ENCODE measurements at regions not wholly inside any gene's neighbourhood (a gene's known extent, or its start where the extent isn't known, plus 50 kb on each side); places are given as distances from the start of the nearest gene placed in this dataset.
A peak's percentile ranks its signal among the peaks of the same experiment; 100 is the strongest.

GRCh38 chr6:132190815-132191175 lies 210.5 kb downstream of the MOXD1 start:
- no peak overlapping the region for H3K23ac ChIP-seq (ENCODE audit: low read depth, low read length)
- H3K9me3 ChIP-seq (ENCODE audit: control insufficient read depth, insufficient read depth, low read length): no peaks in the 10 kb centered on the region; the same call in 1 of the 2 replicates
- H3K27ac ChIP-seq (ENCODE audit: insufficient read depth, low read length): no peak overlapping the region
- H2BK20ac ChIP-seq (ENCODE audit: low read depth, low read length): no peak overlapping the region
- no peak for TF ChIP-seq NFE2L2 (IDR thresholded peaks at IDR 0.05; ENCODE audit: low read depth, low read length)
- TF ChIP-seq SMC3 (IDR thresholded peaks at IDR 0.05; ENCODE audit: low read depth, low read length): no peak
- TF ChIP-seq RCOR1 (IDR thresholded peaks at IDR 0.05; ENCODE audit: insufficient replicate concordance, low read length): no peak
- TF ChIP-seq MXI1 (IDR thresholded peaks at IDR 0.05; ENCODE audit: borderline replicate concordance, low read depth, low read length): no peak
- TF ChIP-seq FOS (IDR thresholded peaks at IDR 0.05; ENCODE audit: low read depth, low read length): no peak
- TF ChIP-seq RFX5 (IDR thresholded peaks at IDR 0.05; ENCODE audit: low read depth, low read length): no peak
- no peak for TF ChIP-seq CHD1 (IDR thresholded peaks at IDR 0.05; ENCODE audit: low read depth, low read length)
- no peaks in the 10 kb centered on the region for H3K36me3 ChIP-seq (ENCODE audit: control insufficient read depth, insufficient read depth, low read length)
- no peak overlapping the region for H3K56ac ChIP-seq (ENCODE audit: extremely low read depth, insufficient read depth, low read length)
- H3K4ac ChIP-seq (ENCODE audit: low read depth, low read length): no peak overlapping the region
- peak; percentile 35; the same call in 1 of the 2 replicates for ATAC-seq (ENCODE audit: low read depth)
- H3K18ac ChIP-seq (ENCODE audit: low read depth, low read length): no peak overlapping the region
- no peaks in the 10 kb centered on the region for H3K79me1 ChIP-seq (ENCODE audit: low read depth in 1 of 2, low read length in 2 of 2)
- H2BK120ac ChIP-seq (ENCODE audit: low read depth, low read length): no peak overlapping the region
- peak overlapping the region; percentile 36; the same call in 1 of the 2 replicates for H3K4me2 ChIP-seq (ENCODE audit: low read depth, low read length)
- POLR2A ChIA-PET (ENCODE audit: unreplicated experiment): no interaction called here
- dilution Hi-C loops (cut with HindIII; ENCODE audit: low sequenced_read_pairs, unreplicated experiment) (no loop called here), in situ Hi-C loops (cut with MboI; ENCODE audit: low sequenced_read_pairs) (no loop called here), intact Hi-C loops (cut with micrococcal nuclease) (no loop called here)
- no peak overlapping the region for H2AFZ ChIP-seq (replicated peaks; ENCODE audit: low read length, poor library complexity)
- H3K4me3 ChIP-seq (ENCODE audit: insufficient read depth, low read depth, low read length): no peak overlapping the region
- H2BK5ac ChIP-seq (ENCODE audit: low read depth, low read length, poor library complexity, severe bottlenecking): peak overlapping the region; percentile 51
- no peak overlapping the region for H4K8ac ChIP-seq (ENCODE audit: low read depth in 2 of 2, low read length in 2 of 2)
- H2AK9ac ChIP-seq (replicated peaks; ENCODE audit: low read depth, low read length, poor library complexity): no peak overlapping the region
- no peak overlapping the region for H4K91ac ChIP-seq (ENCODE audit: insufficient read depth, low read depth, low read length)
- no peaks in the 10 kb centered on the region for H3K27me3 ChIP-seq (ENCODE audit: control insufficient read depth, insufficient read depth, low read length)
- peaks cover 5% of the 10 kb centered on the region; the same call in 1 of the 2 replicates for H3K9me1 ChIP-seq (ENCODE audit: insufficient read depth, low read length)
- no peak overlapping the region for H2BK15ac ChIP-seq (ENCODE audit: low read depth, low read length)
- no peak overlapping the region; the same call in 1 of the 2 replicates for H4K5ac ChIP-seq (ENCODE audit: low read depth, low read length)
- WGBS, 2 experiments (ENCODE audit: extremely low coverage in 2 of 2, insufficient read length in 1 of 2): no CpG with 5 or more reads among the region's 3 CpGs
- DNase-seq: peak; percentile 65
- H3K4me1 ChIP-seq (ENCODE audit: control insufficient read depth, insufficient read depth, low read length): peaks cover 5% of the 10 kb centered on the region
- H3K9ac ChIP-seq (ENCODE audit: low read depth, low read length): no peak overlapping the region
- H4K20me1 ChIP-seq (ENCODE audit: insufficient read depth, low read length): no peaks in the 10 kb centered on the region
- H2AK5ac ChIP-seq (ENCODE audit: low read depth, low read length): no peak overlapping the region
- CTCF ChIA-PET: no interaction called here
- no TSS peak for BruUV-seq (replicated peaks)
- no peak overlapping the region for H3K14ac ChIP-seq (replicated peaks; ENCODE audit: low read depth, low read length)

Measured in IMR-90 (cell line).